Stimulated activated CD8-positive, alpha-beta memory T cell treated with anti-CD3 and anti-CD28 coated beads, Interleukin-15, amount 100 ng/mL, for 48 hours (primary cell): ENCODE measurements at regions not wholly inside any gene's neighbourhood (a gene's known extent, or its start where the extent isn't known, plus 50 kb on each side); places are given as distances from the start of the nearest gene placed in this dataset.
"Not testable (repeated sequence)": the region's sequence is repeated elsewhere in the genome, so short reads cannot be mapped to it uniquely, and the experiment has no call there.

ENCODE experiments used
- DNase-seq, 2 donors: peaks; one replicate each; pipeline ENCODE4 v3.0.0-alpha.2; 2020; ENCODE audit warnings: low read depth in 2 of 2

GRCh38 chr11:24372491-24372890, 124.4 kb upstream of the LUZP2 start:
- no peak for DNase-seq

GRCh38 chr11:24373516-24373915, 123.3 kb upstream of the LUZP2 start:
- DNase-seq: no peak

GRCh38 chr11:24375351-24375750, 121.5 kb upstream of the LUZP2 start:
- no peak for DNase-seq

- DNase-seq: no peak
These were observed 120.9 kb upstream of the LUZP2 start for GRCh38 chr11:24375931-24376330.

- DNase-seq: no peak
These were observed 113.7 kb upstream of the LUZP2 start for GRCh38 chr11:24383137-24383536.

GRCh38 chr11:24384240-24384639, 112.6 kb upstream of the LUZP2 start:
- DNase-seq: no peak

GRCh38 chr11:24386546-24387397, 110.1 kb upstream of the LUZP2 start:
- no peak for DNase-seq

- DNase-seq: no peak
These were observed 107.3 kb upstream of the LUZP2 start for GRCh38 chr11:24389575-24389974.

GRCh38 chr11:24390016-24390415, 106.8 kb upstream of the LUZP2 start:
- no peak for DNase-seq

GRCh38 chr11:24390762-24391161, 106.1 kb upstream of the LUZP2 start:
- DNase-seq: no peak

GRCh38 chr11:24391167-24391566, 105.7 kb upstream of the LUZP2 start:
- no peak for DNase-seq

GRCh38 chr11:24400059-24400665, 96.7 kb upstream of the LUZP2 start:
- no peak for DNase-seq

GRCh38 chr11:24406389-24406788, 90.5 kb upstream of the LUZP2 start:
- no peak for DNase-seq

GRCh38 chr11:24406980-24407379, 89.9 kb upstream of the LUZP2 start:
- no peak for DNase-seq

GRCh38 chr11:24407733-24408132, 89.1 kb upstream of the LUZP2 start:
- DNase-seq: no peak

GRCh38 chr11:24408202-24408601, 88.7 kb upstream of the LUZP2 start:
- DNase-seq: no peak

- no peak for DNase-seq
These were observed 85.1 kb upstream of the LUZP2 start for GRCh38 chr11:24411791-24412190.

GRCh38 chr11:24412722-24413121, 84.1 kb upstream of the LUZP2 start:
- no peak for DNase-seq

GRCh38 chr11:24413391-24413790, 83.5 kb upstream of the LUZP2 start:
- DNase-seq: no peak

GRCh38 chr11:24415955-24416636, 80.8 kb upstream of the LUZP2 start:
- not testable (repeated sequence) for DNase-seq

GRCh38 chr11:24421766-24422165, 75.1 kb upstream of the LUZP2 start:
- no peak for DNase-seq

- DNase-seq: no peak
These were observed 74.5 kb upstream of the LUZP2 start for GRCh38 chr11:24422376-24422775.

- no peak for DNase-seq
These were observed 59.7 kb upstream of the LUZP2 start for GRCh38 chr11:24437123-24437522.
